CD4-positive, alpha-beta T cell (primary cell): ENCODE measurements at regions not wholly inside any gene's neighbourhood (a gene's known extent, or its start where the extent isn't known, plus 50 kb on each side); places are given as distances from the start of the nearest gene placed in this dataset.

Source experiments
- ATAC-seq: fragments of 200-7000 bp; cut with Tn5 transposase; one replicate; pipeline ENCODE4 v1.10.0; 2022; ENCODE audit warnings: mild to moderate bottlenecking; ENCODE audit not compliant: poor library complexity
- CTCF ChIA-PET: fragments of 350-600 bp; sonication (Branson Sonifier 250); formaldehyde crosslinking; loops from one replicate; lab custom pipeline; 2021; ENCODE audit warnings: antibody characterized with exemption, inconsistent platforms; lab: Charles Lee
- POLR2A ChIA-PET: fragments of 350-600 bp; sonication (Branson Sonifier 250); formaldehyde crosslinking; loops from one replicate; lab custom pipeline; 2021; ENCODE audit warnings: antibody characterized with exemption, inconsistent platforms; lab: Charles Lee
- DNase-seq, 14 experiments: peaks; one replicate each; pipeline ENCODE4 v3.0.0-alpha.2; 2013 to 2020; ENCODE audit warnings: mixed read lengths in 2 of 14
- H3K27ac ChIP-seq, 2 donors: one replicate each; pipeline versions ENCODE4 v1.5.1 to v1.7.0; 2013; ENCODE audit warnings: low read length in 2 of 2, low read depth in 1 of 2, mild to moderate bottlenecking in 1 of 2
- H3K27me3 ChIP-seq, 2 experiments: 1 replicate in 1 of 2; 2 replicates in 1 of 2; pipeline versions ENCODE4 v1.6.1 to v1.7.0; 2013; ENCODE audit warnings: low read length in 2 of 2, control low read depth in 1 of 2, mild to moderate bottlenecking in 1 of 2, moderate library complexity in 1 of 2; ENCODE audit not compliant: insufficient read depth in 2 of 2, control insufficient read depth in 1 of 2
- H3K36me3 ChIP-seq: one replicate; pipeline ENCODE4 v1.6.1; 2013; ENCODE audit warnings: low read length, control low read depth; ENCODE audit not compliant: insufficient read depth
- H3K4me1 ChIP-seq: one replicate; pipeline ENCODE4 v1.6.1; 2013; ENCODE audit warnings: low read length, control low read depth; ENCODE audit not compliant: insufficient read depth
- H3K4me3 ChIP-seq: one replicate; pipeline ENCODE4 v1.5.1; 2013; ENCODE audit warnings: mild to moderate bottlenecking, low read length, moderate library complexity
- H3K9me3 ChIP-seq, 2 experiments: 1 replicate in 1 of 2; 2 replicates in 1 of 2; pipeline versions ENCODE4 v1.6.1 to v1.7.0; 2013; ENCODE audit warnings: low read length in 2 of 2, mild to moderate bottlenecking in 2 of 2, control low read depth in 1 of 2, moderate library complexity in 1 of 2; ENCODE audit not compliant: control insufficient read depth in 1 of 2, insufficient read depth in 1 of 2
- H3K27ac Mint-ChIP-seq: one replicate; pipeline ENCODE4 v1.8.0; 2020; ENCODE audit warnings: mixed read lengths
- H3K27me3 Mint-ChIP-seq: one replicate; pipeline ENCODE4 v1.8.0; 2021; ENCODE audit warnings: mixed read lengths
- H3K36me3 Mint-ChIP-seq: one replicate; pipeline ENCODE4 v1.8.0; 2021; ENCODE audit warnings: low read depth, mixed read lengths
- H3K4me1 Mint-ChIP-seq: one replicate; pipeline ENCODE4 v1.8.0; 2021; ENCODE audit warnings: low read depth, mixed read lengths
- H3K4me3 Mint-ChIP-seq: one replicate; pipeline ENCODE4 v1.8.0; 2020; ENCODE audit warnings: mild to moderate bottlenecking, mixed read lengths
- H3K9me3 Mint-ChIP-seq: one replicate; pipeline ENCODE4 v1.8.0; 2020; ENCODE audit warnings: mixed read lengths
- intact Hi-C, 2 experiments: fragments of 100-400 bp; cut with DNase I in 1 of 2; cut with micrococcal nuclease in 1 of 2; formaldehyde crosslinking; loops; one replicate each; pipeline versions ENCODE4 v1.15.1 to v1.9.0; 2023 to 2025; cut with DNase I, micrococcal nuclease
- TF ChIP-seq, protein P1 (sequence below): fragments of 200-600 bp; IDR thresholded peaks from one replicate; pipeline ENCODE4 v1.8.0; 2022; ENCODE audit warnings: antibody characterized with exemption, mild to moderate bottlenecking

DNA sequence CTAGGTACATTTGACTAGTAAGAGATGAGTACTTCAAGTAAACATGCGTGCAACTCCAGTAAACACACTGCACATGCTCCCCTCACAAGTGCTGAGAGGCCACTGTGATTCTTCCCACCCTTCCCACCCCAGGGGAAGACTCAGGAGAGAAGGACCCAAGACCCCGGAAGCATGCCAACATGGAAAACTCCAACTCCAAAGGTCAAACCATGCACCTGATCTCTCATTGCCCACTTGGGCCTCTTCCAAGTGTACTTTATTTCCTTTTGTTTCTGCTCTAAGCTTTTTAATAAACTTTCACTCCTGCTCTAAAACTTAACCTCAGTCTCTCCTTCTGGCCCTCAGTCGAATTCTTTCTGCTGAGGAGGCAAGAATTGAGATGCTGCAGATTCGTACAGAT lies 78.5 kb downstream of the CD83 start:
- Mint-ChIP-seq H3K27me3 (peaks cover 6% of the 10 kb centered on the region), H3K36me3 (no peaks in the 10 kb centered on the region), H3K4me1 (no peaks in the 10 kb centered on the region), H3K27ac (no peak overlapping the region), H3K4me3 (no peak overlapping the region), H3K9me3 (peaks cover 2% of the 10 kb centered on the region)
- ATAC-seq (no peak), DNase-seq (no peak)
- H3K36me3 ChIP-seq, result no peaks in the 10 kb centered on the region
- no peaks in the 10 kb centered on the region for H3K9me3 ChIP-seq
- H3K4me1 ChIP-seq, result no peaks in the 10 kb centered on the region
- intact Hi-C loops, result no loop called here
- POLR2A ChIA-PET, result no interaction called here
- H3K4me3 ChIP-seq, result no peak overlapping the region
- H3K27ac ChIP-seq, result no peak overlapping the region
- CTCF ChIA-PET, result interaction anchor here (0.6 kb wide), 1 partner anchor 70 kb away, joined by 3 read pairs; no protein-coding TSS in a partner anchor
- TF ChIP-seq, protein P1, sequence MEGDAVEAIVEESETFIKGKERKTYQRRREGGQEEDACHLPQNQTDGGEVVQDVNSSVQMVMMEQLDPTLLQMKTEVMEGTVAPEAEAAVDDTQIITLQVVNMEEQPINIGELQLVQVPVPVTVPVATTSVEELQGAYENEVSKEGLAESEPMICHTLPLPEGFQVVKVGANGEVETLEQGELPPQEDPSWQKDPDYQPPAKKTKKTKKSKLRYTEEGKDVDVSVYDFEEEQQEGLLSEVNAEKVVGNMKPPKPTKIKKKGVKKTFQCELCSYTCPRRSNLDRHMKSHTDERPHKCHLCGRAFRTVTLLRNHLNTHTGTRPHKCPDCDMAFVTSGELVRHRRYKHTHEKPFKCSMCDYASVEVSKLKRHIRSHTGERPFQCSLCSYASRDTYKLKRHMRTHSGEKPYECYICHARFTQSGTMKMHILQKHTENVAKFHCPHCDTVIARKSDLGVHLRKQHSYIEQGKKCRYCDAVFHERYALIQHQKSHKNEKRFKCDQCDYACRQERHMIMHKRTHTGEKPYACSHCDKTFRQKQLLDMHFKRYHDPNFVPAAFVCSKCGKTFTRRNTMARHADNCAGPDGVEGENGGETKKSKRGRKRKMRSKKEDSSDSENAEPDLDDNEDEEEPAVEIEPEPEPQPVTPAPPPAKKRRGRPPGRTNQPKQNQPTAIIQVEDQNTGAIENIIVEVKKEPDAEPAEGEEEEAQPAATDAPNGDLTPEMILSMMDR, result no peak
- H3K27me3 ChIP-seq, result peaks cover 0 to 2% of the 10 kb centered on the region in 2 experiments

DNA sequence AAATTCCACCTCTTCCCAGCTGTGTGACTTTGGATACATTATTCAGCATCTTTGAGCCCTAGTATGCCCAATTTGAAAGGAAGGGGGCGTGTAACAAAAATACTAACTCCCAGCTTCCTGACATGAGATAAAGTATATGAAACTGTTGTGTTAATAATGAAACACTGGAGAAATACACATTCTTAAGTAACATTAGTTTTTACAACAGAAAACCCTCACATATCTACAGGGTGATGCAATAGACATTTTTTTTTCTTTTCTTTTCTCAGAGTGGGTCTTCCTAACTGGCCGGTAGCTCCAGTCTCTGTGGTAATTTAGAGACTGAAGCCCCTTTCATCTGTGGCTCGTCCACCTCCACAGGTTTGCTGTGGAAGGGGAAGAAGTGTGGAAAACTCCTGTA lies 79.5 kb downstream of the CD83 start:
- Histone ChIP-seq H3K27ac (no peak overlapping the region), H3K36me3 (no peaks in the 10 kb centered on the region), H3K27me3 (peaks cover 0 to 2% of the 10 kb centered on the region in 2 experiments), H3K4me1 (no peaks in the 10 kb centered on the region), H3K9me3 (no peaks in the 10 kb centered on the region), H3K4me3 (no peak overlapping the region)
- H3K36me3 Mint-ChIP-seq, result no peaks in the 10 kb centered on the region
- H3K9me3 Mint-ChIP-seq, result peaks cover 2% of the 10 kb centered on the region
- H3K27me3 Mint-ChIP-seq, result peaks cover 6% of the 10 kb centered on the region
- POLR2A ChIA-PET, result interaction anchor here (0.6 to 0.7 kb wide), 2 partner anchors 135 to 1243 kb away, joined by 3 read pairs; no protein-coding TSS in a partner anchor
- DNase-seq, result no peak
- intact Hi-C loops, result no loop called here
- TF ChIP-seq, protein P1, result no peak
- CTCF ChIA-PET, result no interaction called here
- no peak overlapping the region for H3K4me3 Mint-ChIP-seq
- no peaks in the 10 kb centered on the region for H3K4me1 Mint-ChIP-seq
- no peak overlapping the region for H3K27ac Mint-ChIP-seq
- ATAC-seq, result no peak

DNA sequence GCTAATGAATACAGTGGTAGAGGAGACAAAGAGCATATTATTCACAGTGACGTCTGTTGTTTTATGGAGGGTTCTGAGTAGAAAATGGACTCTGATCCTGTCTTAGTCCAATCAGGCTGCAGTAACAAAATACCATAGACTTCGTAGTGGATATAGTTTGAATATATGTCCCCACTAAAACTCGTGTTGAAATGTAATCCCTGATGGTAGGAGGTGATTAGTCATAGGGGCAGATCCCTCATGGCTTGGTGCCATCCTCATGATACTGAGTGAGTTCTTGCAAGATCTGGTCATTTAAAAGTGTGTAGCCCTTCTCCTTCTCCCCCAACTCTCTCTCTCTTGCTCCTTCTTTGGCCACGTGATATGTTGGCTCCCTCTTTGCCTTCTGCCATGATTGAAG lies 82.5 kb downstream of the CD83 start:
- H3K27ac ChIP-seq, result no peak overlapping the region
- intact Hi-C loops, result no loop called here
- ATAC-seq (no peak), DNase-seq (no peak)
- H3K36me3 ChIP-seq, result no peaks in the 10 kb centered on the region
- H3K4me1 Mint-ChIP-seq, result no peaks in the 10 kb centered on the region
- H3K9me3 Mint-ChIP-seq, result peaks cover 2% of the 10 kb centered on the region
- H3K27ac Mint-ChIP-seq, result no peak overlapping the region
- CTCF ChIA-PET, result no interaction called here
- POLR2A ChIA-PET, result no interaction called here
- H3K9me3 ChIP-seq, result no peaks in the 10 kb centered on the region
- TF ChIP-seq, protein P1, result no peak
- H3K4me3 ChIP-seq, result no peak overlapping the region
- H3K27me3 ChIP-seq, result peaks cover 0 to 2% of the 10 kb centered on the region in 2 experiments
- no peaks in the 10 kb centered on the region for H3K36me3 Mint-ChIP-seq
- no peaks in the 10 kb centered on the region for H3K27me3 Mint-ChIP-seq
- no peaks in the 10 kb centered on the region for H3K4me1 ChIP-seq
- H3K4me3 Mint-ChIP-seq, result no peak overlapping the region
